Smooth muscle cell (in vitro differentiated cells): ENCODE measurements at regions not wholly inside any gene's neighbourhood (a gene's known extent, or its start where the extent isn't known, plus 50 kb on each side); places are given as distances from the start of the nearest gene placed in this dataset.

Experiments
- DNase-seq: peaks from one replicate; lab custom pipeline; 2025; ENCODE audit not compliant: unreplicated experiment; lab: John Stamatoyannopoulos, UW
- H2AFZ ChIP-seq: fragments of 200-600 bp; sonication (generic); 2 replicates; pipeline ENCODE4 v1.6.0; 2016; ENCODE audit warnings: antibody characterized with exemption, low read depth, mild to moderate bottlenecking
- H3F3A ChIP-seq: fragments of 200-600 bp; sonication (generic); 2 replicates; pipeline ENCODE4 v1.6.0; 2017; ENCODE audit warnings: antibody characterized with exemption, low read depth
- H3K27ac ChIP-seq: fragments of 200-600 bp; sonication (generic); 2 replicates; pipeline ENCODE4 v1.5.1; 2016; ENCODE audit warnings: low read depth, mild to moderate bottlenecking
- H3K27me3 ChIP-seq: fragments of 200-600 bp; sonication (generic); 2 replicates; pipeline ENCODE4 v1.6.1; 2016; ENCODE audit warnings: low read depth, mild to moderate bottlenecking
- H3K36me3 ChIP-seq: fragments of 200-600 bp; sonication (generic); 2 replicates; pipeline ENCODE4 v1.5.1; 2016; ENCODE audit warnings: low read depth
- H3K4me1 ChIP-seq: fragments of 200-600 bp; sonication (generic); 2 replicates; pipeline ENCODE4 v1.5.1; 2016; ENCODE audit warnings: low read depth
- H3K4me2 ChIP-seq: fragments of 200-600 bp; sonication (generic); 2 replicates; pipeline ENCODE4 v1.6.0; 2016; ENCODE audit warnings: mild to moderate bottlenecking
- H3K4me3 ChIP-seq: fragments of 200-600 bp; sonication (generic); 2 replicates; pipeline ENCODE4 v1.5.1; 2016; ENCODE audit warnings: mild to moderate bottlenecking
- H3K79me2 ChIP-seq: fragments of 200-600 bp; sonication (generic); 2 replicates; pipeline ENCODE4 v1.6.0; 2016; ENCODE audit warnings: low read depth, mild to moderate bottlenecking
- H3K9ac ChIP-seq: fragments of 200-600 bp; sonication (generic); 2 replicates; pipeline ENCODE4 v1.6.0; 2016; ENCODE audit warnings: low read depth
- H3K9me3 ChIP-seq: fragments of 200-600 bp; sonication (generic); replicated peaks from 2 replicates; pipeline ENCODE4 v1.5.1; 2016; ENCODE audit warnings: low read depth
- H4K20me1 ChIP-seq: fragments of 200-600 bp; sonication (generic); 2 replicates; pipeline ENCODE4 v1.6.0; 2016; ENCODE audit warnings: low read depth
- CTCF ChIP-seq: fragments of 200-600 bp; sonication (generic); IDR thresholded peaks from 2 replicates; pipeline ENCODE4 v1.5.1; 2017; ENCODE audit warnings: borderline replicate concordance, mild to moderate bottlenecking, antibody characterized with exemption; ENCODE audit not compliant: insufficient read depth, poor library complexity, severe bottlenecking
- WGBS: methylation state at CpG from one replicate; pipeline ENCODE4 v1.1.7; 2016; ENCODE audit warnings: low lambda C conversion rate; 5-methylcytosine and 5-hydroxymethylcytosine counted together

DNA sequence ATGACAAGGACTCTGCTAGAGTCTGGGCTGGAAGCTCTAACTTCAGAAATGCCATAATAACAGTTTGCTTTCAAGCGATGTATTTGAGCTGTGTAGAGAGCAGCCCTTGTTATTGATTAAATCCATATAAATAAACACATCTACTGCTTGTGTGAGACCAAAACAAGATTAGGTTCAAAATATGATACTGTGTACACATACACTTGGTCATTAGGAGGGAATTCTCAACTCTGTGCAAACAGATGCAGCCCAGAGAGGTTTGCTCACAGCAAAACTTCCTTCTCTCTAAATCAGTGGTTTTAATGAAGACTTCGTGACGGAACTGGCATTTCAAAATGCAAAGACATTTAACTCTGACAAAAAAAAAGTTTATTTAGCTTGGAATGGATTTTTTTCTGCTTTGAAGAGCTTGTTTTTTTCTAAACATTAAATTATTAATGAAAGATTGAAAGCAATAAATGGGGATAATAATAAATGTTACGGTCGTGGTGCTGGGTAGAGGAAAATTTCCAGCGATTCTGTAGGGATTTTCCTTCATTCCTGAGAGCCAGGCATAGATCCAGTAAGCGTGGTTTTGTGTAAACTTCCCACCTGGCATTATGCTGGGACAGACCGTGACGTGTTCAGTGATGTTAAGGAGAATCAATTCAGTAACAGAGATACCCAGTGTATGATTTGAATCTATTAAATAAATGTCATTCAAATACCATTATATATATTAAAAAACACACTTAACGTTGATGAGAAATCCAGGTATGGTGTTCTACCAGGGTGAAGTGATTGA is 213.7 kb downstream of the TEX29 start:
- Histone ChIP-seq H3K4me2 (no peak overlapping the region), H3K9me3 (no peaks in the 10 kb centered on the region)
- WGBS = 47% methylated on average over 10 of the region's 10 CpGs

GRCh38 chr13:111534751-111535522 is 214.5 kb downstream of the TEX29 start:
- H3K36me3 ChIP-seq = no peaks in the 10 kb centered on the region
- 13% methylated on average over 24 of the region's 24 CpGs for WGBS
- no peaks in the 10 kb centered on the region for H3K9me3 ChIP-seq
- H3K27me3 ChIP-seq = peaks cover 84% of the 10 kb centered on the region
- no peaks in the 10 kb centered on the region for H4K20me1 ChIP-seq
- H3K27ac ChIP-seq = no peak overlapping the region
- TF ChIP-seq CTCF = no peak
- H3F3A ChIP-seq = no peaks in the 10 kb centered on the region
- no peak overlapping the region for H3K4me2 ChIP-seq
- no peaks in the 10 kb centered on the region for H3K4me1 ChIP-seq
- DNase-seq = no peak
- H3K4me3 ChIP-seq = no peak overlapping the region
- no peak overlapping the region for H2AFZ ChIP-seq
- H3K79me2 ChIP-seq = no peaks in the 10 kb centered on the region
- no peak overlapping the region for H3K9ac ChIP-seq

More for the DNA sequence above, 213.7 kb downstream of the TEX29 start:
- Histone ChIP-seq H3F3A (no peaks in the 10 kb centered on the region), H4K20me1 (no peaks in the 10 kb centered on the region), H2AFZ (no peak overlapping the region), H3K79me2 (no peaks in the 10 kb centered on the region), H3K4me1 (no peaks in the 10 kb centered on the region), H3K36me3 (no peaks in the 10 kb centered on the region), H3K9ac (no peak overlapping the region), H3K4me3 (no peak overlapping the region), H3K27me3 (peaks cover 86% of the 10 kb centered on the region), H3K27ac (no peak overlapping the region)
- no peak for DNase-seq
- no peak for TF ChIP-seq CTCF

GRCh38 chr13:111535523-111535811 is 215.0 kb downstream of the TEX29 start:
- TF ChIP-seq CTCF = no peak
- no peaks in the 10 kb centered on the region for H3K4me1 ChIP-seq
- H3K27ac ChIP-seq = no peak overlapping the region
- no peaks in the 10 kb centered on the region for H3F3A ChIP-seq
- DNase-seq = no peak
- H3K27me3 ChIP-seq = peaks cover 83% of the 10 kb centered on the region
- no peak overlapping the region for H3K4me2 ChIP-seq
- H3K79me2 ChIP-seq = no peaks in the 10 kb centered on the region
- H2AFZ ChIP-seq = no peak overlapping the region
- no peaks in the 10 kb centered on the region for H3K9me3 ChIP-seq
- H3K36me3 ChIP-seq = no peaks in the 10 kb centered on the region
- no peak overlapping the region for H3K4me3 ChIP-seq
- WGBS = 62% methylated on average over 5 of the region's 5 CpGs
- H3K9ac ChIP-seq = no peak overlapping the region
- no peaks in the 10 kb centered on the region for H4K20me1 ChIP-seq
